ENCODE measurements at regions not wholly inside any gene's neighbourhood (a gene's known extent, or its start where the extent isn't known, plus 50 kb on each side); places are given as distances from the start of the nearest gene placed in this dataset.
A peak's percentile ranks its signal among the peaks of the same experiment; 100 is the strongest.

DNA sequence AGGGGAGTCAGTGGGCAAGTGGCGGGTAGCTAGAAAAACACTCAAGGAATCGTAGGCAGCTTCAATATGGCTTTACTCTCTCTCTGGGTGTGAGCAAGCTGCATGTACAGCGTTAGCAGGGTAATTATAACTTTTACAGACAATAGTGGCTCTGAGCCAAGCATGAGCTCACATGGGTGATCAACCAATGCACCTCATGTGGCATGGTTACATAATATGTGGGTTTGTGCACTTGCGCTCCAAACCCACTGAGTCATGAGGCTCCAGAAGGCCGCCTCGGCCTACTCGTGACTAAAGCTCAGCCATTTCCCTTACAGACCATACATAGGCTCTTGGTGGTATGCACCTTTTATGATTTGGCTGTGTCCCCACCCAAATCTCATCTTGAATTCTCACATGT, 78.4 kb upstream of the FBXL4 start:
- H3K36me3 ChIP-seq (ENCODE audit: control insufficient read depth, insufficient read depth, low read length) = no peaks in the 10 kb centered on the region
- intact Hi-C loops (cut with micrococcal nuclease) = no loop called here
- DNase-seq (ENCODE audit: extremely low read depth in 1 of 4, low spot score in 3 of 4) = peak in 1 of 4 experiments; percentile 11
- in situ Hi-C loops (cut with MboI) = no loop called here
- H3K9me3 ChIP-seq (replicated peaks; ENCODE audit: control insufficient read depth, insufficient read depth, low read depth, low read length) = no peaks in the 10 kb centered on the region
- no peak overlapping the region for H3K4me3 ChIP-seq
- CTCF ChIA-PET (ENCODE audit: low intra/inter-chr PET ratio) = no interaction called here
- no TSS peak for BruUV-seq (replicated peaks)
- no peaks in the 10 kb centered on the region for H4K20me1 ChIP-seq (replicated peaks; ENCODE audit: control insufficient read depth, insufficient read depth, low read length)
- no peak overlapping the region for H3K4me2 ChIP-seq (ENCODE audit: insufficient read depth, low read length)
- peaks cover 0 to 19% of the 10 kb centered on the region in 2 experiments; a peak in 2 of 5 replicates for H3K27me3 ChIP-seq (ENCODE audit: control insufficient read depth in 2 of 2, insufficient read depth in 2 of 2, low read length in 2 of 2)
- no peaks in the 10 kb centered on the region for H3K4me1 ChIP-seq (replicated peaks in 1 of 2; ENCODE audit: control insufficient read depth in 2 of 2, insufficient read depth in 2 of 2, low read length in 2 of 2)
- no peak for ATAC-seq
- no peak for FAIRE-seq
- H2AFZ ChIP-seq (ENCODE audit: low read depth, low read length) = no peak overlapping the region
- no peak overlapping the region for H3K27ac ChIP-seq (ENCODE audit: extremely low read depth, low read depth, low read length)
- H3K9me1 ChIP-seq (ENCODE audit: control insufficient read depth, insufficient read depth, low read length) = no peaks in the 10 kb centered on the region
- 1% methylated on average over 6 of the region's 7 CpGs for WGBS (ENCODE audit: insufficient coverage, low coverage, missing lambda C conversion rate)
- H3K9ac ChIP-seq (ENCODE audit: insufficient read depth in 1 of 2, low read depth in 2 of 2, low read length in 2 of 2) = no peak overlapping the region
- POLR2A ChIA-PET = interaction anchor here (0.7 kb wide), 1 partner anchor 13 kb away, joined by 3 read pairs; no protein-coding TSS in a partner anchor
- H3K79me2 ChIP-seq (ENCODE audit: control insufficient read depth, insufficient read depth, low read length) = no peaks in the 10 kb centered on the region
- TF ChIP-seq HNRNPK (IDR thresholded peaks at IDR 0.05; ENCODE audit: low read depth, low read length, poor library complexity, severe bottlenecking) (no peak), ZBTB7A (IDR thresholded peaks at IDR 0.05; ENCODE audit: borderline replicate concordance, control insufficient read depth, low read depth, low read length) (no peak), POLR2AphosphoS2 (IDR thresholded peaks at IDR 0.05; ENCODE audit: low read length) (no peak), BCOR (IDR thresholded peaks at IDR 0.05) (no peak), HMG20B (CRISPR knock-in tag; IDR thresholded peaks at IDR 0.05) (no peak), ZFP36 (IDR thresholded peaks at IDR 0.05; ENCODE audit: low read depth, low read length, partially characterized antibody) (peak; percentile 46), ZBTB1 (CRISPR knock-in tag; IDR thresholded peaks at IDR 0.05; ENCODE audit: borderline replicate concordance, low read depth) (no peak), CEBPZ (IDR thresholded peaks at IDR 0.05; ENCODE audit: borderline replicate concordance, low read depth, low read length) (peak; percentile 66), SAP30 (IDR thresholded peaks at IDR 0.05; ENCODE audit: borderline replicate concordance, insufficient read depth, low read depth, low read length, poor library complexity, severe bottlenecking) (no peak), CBX5 (IDR thresholded peaks at IDR 0.05; ENCODE audit: borderline replicate concordance, low read depth) (0 out of 2 replicates have a peak, but pooled peaks have one; percentile 52), DEAF1 (CRISPR knock-in tag; IDR thresholded peaks at IDR 0.05) (no peak), MED1 (CRISPR knock-in tag; IDR thresholded peaks at IDR 0.05; ENCODE audit: borderline replicate concordance) (no peak)
- TF ChIP-seq, protein P1, sequence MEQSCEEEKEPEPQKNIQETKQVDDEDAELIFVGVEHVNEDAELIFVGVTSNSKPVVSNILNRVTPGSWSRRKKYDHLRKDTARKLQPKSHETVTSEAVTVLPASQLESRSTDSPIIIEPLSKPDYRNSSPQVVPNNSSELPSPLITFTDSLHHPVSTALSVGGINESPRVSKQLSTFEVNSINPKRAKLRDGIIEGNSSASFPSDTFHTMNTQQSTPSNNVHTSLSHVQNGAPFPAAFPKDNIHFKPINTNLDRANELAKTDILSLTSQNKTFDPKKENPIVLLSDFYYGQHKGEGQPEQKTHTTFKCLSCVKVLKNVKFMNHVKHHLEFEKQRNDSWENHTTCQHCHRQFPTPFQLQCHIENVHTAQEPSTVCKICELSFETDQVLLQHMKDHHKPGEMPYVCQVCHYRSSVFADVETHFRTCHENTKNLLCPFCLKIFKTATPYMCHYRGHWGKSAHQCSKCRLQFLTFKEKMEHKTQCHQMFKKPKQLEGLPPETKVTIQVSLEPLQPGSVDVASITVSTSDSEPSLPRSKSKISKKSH (CRISPR knock-in tag; IDR thresholded peaks at IDR 0.05) = no peak
- TF ChIP-seq, protein P2, sequence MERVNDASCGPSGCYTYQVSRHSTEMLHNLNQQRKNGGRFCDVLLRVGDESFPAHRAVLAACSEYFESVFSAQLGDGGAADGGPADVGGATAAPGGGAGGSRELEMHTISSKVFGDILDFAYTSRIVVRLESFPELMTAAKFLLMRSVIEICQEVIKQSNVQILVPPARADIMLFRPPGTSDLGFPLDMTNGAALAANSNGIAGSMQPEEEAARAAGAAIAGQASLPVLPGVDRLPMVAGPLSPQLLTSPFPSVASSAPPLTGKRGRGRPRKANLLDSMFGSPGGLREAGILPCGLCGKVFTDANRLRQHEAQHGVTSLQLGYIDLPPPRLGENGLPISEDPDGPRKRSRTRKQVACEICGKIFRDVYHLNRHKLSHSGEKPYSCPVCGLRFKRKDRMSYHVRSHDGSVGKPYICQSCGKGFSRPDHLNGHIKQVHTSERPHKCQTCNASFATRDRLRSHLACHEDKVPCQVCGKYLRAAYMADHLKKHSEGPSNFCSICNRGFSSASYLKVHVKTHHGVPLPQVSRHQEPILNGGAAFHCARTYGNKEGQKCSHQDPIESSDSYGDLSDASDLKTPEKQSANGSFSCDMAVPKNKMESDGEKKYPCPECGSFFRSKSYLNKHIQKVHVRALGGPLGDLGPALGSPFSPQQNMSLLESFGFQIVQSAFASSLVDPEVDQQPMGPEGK (CRISPR knock-in tag; IDR thresholded peaks at IDR 0.05; ENCODE audit: borderline replicate concordance) = no peak

All from K562 (cell line).